ENCODE measurements at regions not wholly inside any gene's neighbourhood (a gene's known extent, or its start where the extent isn't known, plus 50 kb on each side); places are given as distances from the start of the nearest gene placed in this dataset.

GRCh38 chr6:106731144-106731842 lies 101.9 kb downstream of the QRSL1 start:
- no peak for DNase-seq (ENCODE audit: low read depth in 2 of 2)
- no peak overlapping the region for H3K4me3 ChIP-seq (replicated peaks in 1 of 2; ENCODE audit: low read depth in 2 of 2, low read length in 2 of 2)
- TF ChIP-seq CTCF (IDR thresholded peaks at IDR 0.05; ENCODE audit: low read depth, low read length): no peak

GRCh38 chr6:106730718-106731117 lies 101.3 kb downstream of the QRSL1 start:
- DNase-seq (ENCODE audit: low read depth in 2 of 2): no peak
- H3K4me3 ChIP-seq (replicated peaks in 1 of 2; ENCODE audit: low read depth in 2 of 2, low read length in 2 of 2): no peak overlapping the region
- no peak for TF ChIP-seq CTCF (IDR thresholded peaks at IDR 0.05; ENCODE audit: low read depth, low read length)

GRCh38 chr6:106730264-106730663 lies 100.9 kb downstream of the QRSL1 start:
- no peak for TF ChIP-seq CTCF (IDR thresholded peaks at IDR 0.05; ENCODE audit: low read depth, low read length)
- no peak overlapping the region for H3K4me3 ChIP-seq (replicated peaks in 1 of 2; ENCODE audit: low read depth in 2 of 2, low read length in 2 of 2)
- DNase-seq (ENCODE audit: low read depth in 2 of 2): no peak

- H3K4me3 ChIP-seq (replicated peaks in 1 of 2; ENCODE audit: low read depth in 2 of 2, low read length in 2 of 2): no peak overlapping the region
- no peak for DNase-seq (ENCODE audit: low read depth in 2 of 2)
- TF ChIP-seq CTCF (IDR thresholded peaks at IDR 0.05; ENCODE audit: low read depth, low read length): no peak
These were observed 100.5 kb downstream of the QRSL1 start for GRCh38 chr6:106729841-106730240.

GRCh38 chr6:106728296-106728870 lies 99.0 kb downstream of the QRSL1 start:
- no peak for DNase-seq (ENCODE audit: low read depth in 2 of 2)
- H3K4me3 ChIP-seq (replicated peaks in 1 of 2; ENCODE audit: low read depth in 2 of 2, low read length in 2 of 2): no peak overlapping the region
- no peak for TF ChIP-seq CTCF (IDR thresholded peaks at IDR 0.05; ENCODE audit: low read depth, low read length)

- H3K4me3 ChIP-seq (replicated peaks in 1 of 2; ENCODE audit: low read depth in 2 of 2, low read length in 2 of 2): no peak overlapping the region
- DNase-seq (ENCODE audit: low read depth in 2 of 2): no peak
- TF ChIP-seq CTCF (IDR thresholded peaks at IDR 0.05; ENCODE audit: low read depth, low read length): no peak
These were observed 98.2 kb downstream of the QRSL1 start for GRCh38 chr6:106727480-106728149.

Data from cardiac fibroblast (primary cell).